Immature natural killer cell (primary cell): ENCODE measurements at regions not wholly inside any gene's neighbourhood (a gene's known extent, or its start where the extent isn't known, plus 50 kb on each side); places are given as distances from the start of the nearest gene placed in this dataset.
"Not testable (repeated sequence)": the region's sequence is repeated elsewhere in the genome, so short reads cannot be mapped to it uniquely, and the experiment has no call there.

Source experiments
- DNase-seq, 3 donors: peaks; one replicate each; pipeline ENCODE4 v3.0.0; 2022; ENCODE audit warnings: mixed read lengths in 1 of 3
- H3K27ac Mint-ChIP-seq, 6 donors: one replicate each; pipeline ENCODE4 v1.8.0; 2020; ENCODE audit warnings: mixed read lengths in 6 of 6, mild to moderate bottlenecking in 5 of 6, inconsistent platforms in 4 of 6, moderate library complexity in 3 of 6
- H3K27me3 Mint-ChIP-seq, 3 donors: one replicate each; pipeline ENCODE4 v1.8.0; 2020 to 2021; ENCODE audit warnings: low read depth in 3 of 3, mild to moderate bottlenecking in 3 of 3, mixed read lengths in 3 of 3, moderate library complexity in 3 of 3, inconsistent platforms in 1 of 3
- H3K36me3 Mint-ChIP-seq, 3 donors: one replicate each; pipeline ENCODE4 v1.8.0; 2020; ENCODE audit warnings: mixed read lengths in 3 of 3, inconsistent platforms in 2 of 3, mild to moderate bottlenecking in 2 of 3
- H3K4me1 Mint-ChIP-seq, 2 donors: one replicate each; pipeline ENCODE4 v1.8.0; 2020; ENCODE audit warnings: inconsistent platforms in 2 of 2, mild to moderate bottlenecking in 2 of 2, mixed read lengths in 2 of 2, moderate library complexity in 1 of 2
- H3K4me3 Mint-ChIP-seq, 5 donors: one replicate each; pipeline ENCODE4 v1.8.0; 2020; ENCODE audit warnings: mild to moderate bottlenecking in 5 of 5, mixed read lengths in 5 of 5, inconsistent platforms in 3 of 5, moderate library complexity in 3 of 5
- H3K9me3 Mint-ChIP-seq, 6 donors: one replicate each; pipeline ENCODE4 v1.8.0; 2020; ENCODE audit warnings: mild to moderate bottlenecking in 6 of 6, mixed read lengths in 6 of 6, inconsistent platforms in 4 of 6, moderate library complexity in 3 of 6

DNA sequence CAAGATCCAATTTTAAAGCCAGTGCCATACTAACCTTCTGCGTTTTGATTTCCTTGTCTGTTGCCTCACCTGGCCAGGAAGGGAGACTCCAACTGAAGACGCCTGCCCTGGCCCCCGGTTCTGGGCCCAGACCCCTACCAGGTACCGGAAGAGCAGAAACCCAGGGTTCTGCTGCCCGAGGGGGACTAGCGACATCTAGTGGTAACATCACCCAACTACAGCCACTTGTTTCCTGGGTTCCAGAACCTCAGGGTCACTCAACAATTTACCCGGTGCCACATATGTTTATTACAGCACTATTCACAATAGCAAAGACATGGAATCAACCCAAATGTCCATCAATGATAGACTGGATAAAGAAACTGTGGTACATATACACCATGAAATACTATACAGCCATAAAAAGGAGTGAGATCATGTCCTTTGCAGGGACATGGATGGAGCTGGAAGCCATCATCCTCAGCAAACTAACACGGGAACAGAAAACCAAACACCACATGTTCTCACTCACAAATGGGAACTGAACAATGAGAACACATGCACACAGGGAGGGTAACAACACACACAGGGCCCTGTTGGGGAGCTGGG lies 268.7 kb upstream of the IRX4 start:
- not testable (repeated sequence) for H3K27me3 Mint-ChIP-seq, H3K27ac Mint-ChIP-seq, H3K4me3 Mint-ChIP-seq, H3K36me3 Mint-ChIP-seq, H3K4me1 Mint-ChIP-seq, H3K9me3 Mint-ChIP-seq
- DNase-seq: peak in 1 of 3 donors; percentile 19

DNA sequence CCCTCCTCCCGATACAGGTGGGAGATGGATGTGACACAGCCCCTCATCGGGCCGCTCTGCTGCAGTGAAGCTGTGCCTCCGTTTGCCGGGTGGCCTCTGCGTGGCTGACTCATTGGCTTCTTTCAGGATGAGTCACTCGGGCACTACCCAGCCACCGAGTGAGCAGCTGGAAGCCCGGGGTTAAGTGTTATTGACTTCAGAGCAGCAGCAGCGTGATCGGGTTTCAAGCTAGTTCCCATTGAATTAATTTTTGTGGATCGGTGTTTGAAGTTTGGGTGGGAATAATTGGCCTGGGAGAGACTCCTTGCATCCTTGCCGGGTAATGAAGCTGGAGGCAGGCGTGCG lies 266.4 kb upstream of the IRX4 start:
- Mint-ChIP-seq H3K4me1 (no peaks in the 10 kb centered on the region), H3K36me3 (no peaks in the 10 kb centered on the region), H3K27ac (no peak overlapping the region), H3K4me3 (no peak overlapping the region), H3K9me3 (peaks cover 0 to 2% (median 0%) of the 10 kb centered on the region in 6 donors), H3K27me3 (peaks cover 0 to 6% (median 5%) of the 10 kb centered on the region in 3 donors)
- DNase-seq: no peak

DNA sequence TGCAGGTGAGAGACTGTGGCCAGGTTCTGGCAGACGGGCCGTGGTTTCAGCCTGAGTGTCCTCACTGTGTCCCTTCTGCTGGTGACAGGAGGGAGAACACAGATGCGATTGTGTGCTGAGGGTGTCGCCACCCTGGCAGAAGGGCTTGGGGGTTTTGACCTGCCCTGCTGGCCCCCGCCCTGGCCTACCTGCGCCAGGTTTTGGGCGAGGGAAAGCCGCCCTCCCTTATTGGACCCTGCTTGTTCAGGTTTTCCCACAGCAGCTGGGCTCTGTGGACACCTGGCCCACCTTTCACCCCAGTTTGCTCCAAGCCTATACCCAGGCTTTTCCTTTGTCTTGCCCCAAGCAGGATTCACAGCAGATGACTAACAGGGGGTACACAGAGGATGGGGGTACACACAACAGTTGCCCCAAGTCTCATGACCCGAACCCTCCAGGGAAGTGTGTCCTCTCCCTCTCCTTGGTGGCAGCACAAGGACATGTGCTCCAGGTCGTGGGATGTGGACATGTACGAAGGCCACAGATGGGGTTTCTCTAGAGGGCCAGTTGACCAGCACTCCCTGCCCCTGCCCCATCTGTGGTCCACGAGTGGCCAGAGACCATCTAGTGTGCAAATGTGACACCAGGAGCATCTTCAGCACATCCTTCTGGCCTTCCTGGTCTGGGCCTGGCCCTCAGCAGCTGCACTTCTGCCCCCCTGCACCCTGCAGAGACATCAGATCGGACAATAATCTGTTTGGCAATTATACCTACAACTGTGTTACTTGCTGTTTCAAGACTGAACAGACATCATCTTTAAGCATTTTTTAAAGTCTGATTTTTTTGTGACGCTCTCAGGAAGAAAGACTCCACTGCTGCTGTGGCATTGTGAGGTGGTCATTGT lies 265.8 kb upstream of the IRX4 start:
- Mint-ChIP-seq H3K4me1 (no peaks in the 10 kb centered on the region), H3K27ac (no peak overlapping the region), H3K4me3 (no peak overlapping the region), H3K27me3 (peaks cover 0 to 8% (median 4%) of the 10 kb centered on the region in 3 donors), H3K9me3 (peaks cover 0 to 2% (median 0%) of the 10 kb centered on the region in 6 donors), H3K36me3 (no peaks in the 10 kb centered on the region)
- no peak for DNase-seq

DNA sequence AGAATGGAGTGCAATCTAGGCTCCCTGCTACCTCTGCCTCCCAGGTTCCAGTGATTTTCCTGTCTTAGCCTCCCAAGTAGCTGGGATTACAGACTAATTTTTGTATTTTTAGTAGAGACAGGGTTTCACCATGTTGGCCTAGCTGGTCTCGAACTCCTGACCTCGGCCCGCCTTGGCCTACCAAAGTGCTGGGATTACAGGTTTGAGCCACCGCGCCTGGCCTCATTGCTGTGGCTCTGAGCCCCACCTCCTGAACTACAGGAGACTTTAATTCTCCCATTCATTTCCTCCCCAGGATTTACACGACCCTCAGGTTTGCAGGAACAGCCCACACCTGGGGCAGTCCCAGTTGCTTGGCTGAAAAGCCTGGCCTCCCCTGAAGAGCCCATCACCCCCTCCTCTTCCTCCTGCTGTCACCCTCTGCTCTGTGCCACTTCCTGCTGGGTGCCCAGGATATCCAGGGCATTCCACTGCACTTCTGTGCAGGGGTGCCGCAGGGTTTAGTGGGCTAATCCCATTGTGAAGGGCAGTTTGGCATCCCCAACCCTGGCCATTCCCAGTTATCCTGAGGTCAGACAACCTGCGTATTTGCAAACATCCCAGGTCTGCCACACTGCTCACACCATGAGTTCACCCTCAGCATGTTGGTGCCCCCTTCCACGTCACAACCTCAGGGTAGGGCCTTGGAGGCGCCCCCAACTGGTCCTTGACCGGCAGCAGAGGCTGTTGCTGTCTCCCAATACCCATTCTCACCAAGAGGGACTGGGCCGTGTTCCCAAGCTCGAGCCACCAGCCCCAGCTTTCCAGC lies 265.0 kb upstream of the IRX4 start:
- peaks cover 0 to 8% (median 4%) of the 10 kb centered on the region in 3 donors for H3K27me3 Mint-ChIP-seq
- H3K4me1 Mint-ChIP-seq: no peaks in the 10 kb centered on the region
- H3K9me3 Mint-ChIP-seq: peaks cover 0 to 2% (median 0%) of the 10 kb centered on the region in 6 donors
- no peaks in the 10 kb centered on the region for H3K36me3 Mint-ChIP-seq
- DNase-seq: no peak
- H3K27ac Mint-ChIP-seq: no peak overlapping the region
- no peak overlapping the region for H3K4me3 Mint-ChIP-seq

DNA sequence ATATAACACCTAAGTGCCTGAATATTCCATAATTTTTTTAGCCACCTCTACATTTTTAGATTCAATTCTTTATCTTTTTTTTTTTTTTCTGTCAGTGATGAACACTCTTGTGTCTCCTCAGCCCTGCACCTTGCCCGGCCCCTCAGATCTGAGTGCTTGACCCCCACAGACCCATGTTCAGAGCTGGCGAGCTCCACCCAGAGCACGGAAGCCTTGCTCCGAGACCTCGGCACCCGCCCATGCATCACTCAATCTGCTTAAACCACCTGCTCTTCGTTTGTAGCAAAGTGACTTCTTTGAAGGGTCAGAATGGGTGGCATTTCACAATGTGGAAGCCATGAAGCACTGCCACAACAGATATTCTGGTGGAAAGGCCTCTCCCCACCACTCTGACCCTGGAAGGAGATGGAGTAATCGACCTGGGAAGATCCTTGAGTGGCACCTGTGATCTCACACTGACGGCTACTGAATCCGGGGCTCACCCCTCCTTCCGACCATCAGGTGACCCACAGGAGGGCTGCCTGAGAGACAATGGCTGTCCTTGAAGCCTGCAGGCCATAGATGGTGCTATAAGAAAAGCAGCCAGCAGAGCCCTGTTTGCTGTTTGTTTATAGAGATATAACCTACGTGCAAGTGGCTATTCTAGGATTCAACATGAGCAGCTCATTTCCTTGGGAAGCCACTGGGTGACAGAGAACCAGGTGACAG lies 261.1 kb upstream of the IRX4 start:
- no peaks in the 10 kb centered on the region for H3K36me3 Mint-ChIP-seq
- H3K27ac Mint-ChIP-seq: no peak overlapping the region
- peaks cover 0 to 3% (median 0%) of the 10 kb centered on the region in 3 donors for H3K27me3 Mint-ChIP-seq
- DNase-seq: no peak
- no peak overlapping the region for H3K4me3 Mint-ChIP-seq
- H3K9me3 Mint-ChIP-seq: peaks cover 0 to 1% (median 0%) of the 10 kb centered on the region in 6 donors
- no peaks in the 10 kb centered on the region for H3K4me1 Mint-ChIP-seq

DNA sequence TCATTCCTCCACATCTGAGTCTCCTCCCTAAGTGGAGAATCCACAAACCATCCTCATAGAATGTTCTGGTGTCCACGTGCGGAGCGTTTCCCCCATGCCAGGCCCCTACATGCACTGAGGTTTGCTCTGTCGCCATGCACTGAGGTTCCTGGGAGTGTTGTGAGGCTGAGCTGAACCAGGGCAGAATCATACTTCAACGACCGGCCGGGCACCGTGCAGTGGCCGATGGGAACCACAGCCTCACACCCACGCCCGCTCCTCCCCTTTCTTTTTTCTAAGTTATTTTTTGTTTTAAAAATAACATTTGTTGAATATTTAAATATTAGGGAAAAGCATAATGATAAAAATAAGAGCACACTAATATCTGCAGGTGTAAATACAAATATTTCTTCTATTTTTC lies 260.4 kb upstream of the IRX4 start:
- no peak overlapping the region for H3K4me3 Mint-ChIP-seq
- H3K27ac Mint-ChIP-seq: no peak overlapping the region
- peaks cover 0 to 1% (median 0%) of the 10 kb centered on the region in 6 donors for H3K9me3 Mint-ChIP-seq
- peaks cover 0 to 7% (median under 1%) of the 10 kb centered on the region in 3 donors for H3K27me3 Mint-ChIP-seq
- H3K36me3 Mint-ChIP-seq: no peaks in the 10 kb centered on the region
- no peaks in the 10 kb centered on the region for H3K4me1 Mint-ChIP-seq
- DNase-seq: no peak

DNA sequence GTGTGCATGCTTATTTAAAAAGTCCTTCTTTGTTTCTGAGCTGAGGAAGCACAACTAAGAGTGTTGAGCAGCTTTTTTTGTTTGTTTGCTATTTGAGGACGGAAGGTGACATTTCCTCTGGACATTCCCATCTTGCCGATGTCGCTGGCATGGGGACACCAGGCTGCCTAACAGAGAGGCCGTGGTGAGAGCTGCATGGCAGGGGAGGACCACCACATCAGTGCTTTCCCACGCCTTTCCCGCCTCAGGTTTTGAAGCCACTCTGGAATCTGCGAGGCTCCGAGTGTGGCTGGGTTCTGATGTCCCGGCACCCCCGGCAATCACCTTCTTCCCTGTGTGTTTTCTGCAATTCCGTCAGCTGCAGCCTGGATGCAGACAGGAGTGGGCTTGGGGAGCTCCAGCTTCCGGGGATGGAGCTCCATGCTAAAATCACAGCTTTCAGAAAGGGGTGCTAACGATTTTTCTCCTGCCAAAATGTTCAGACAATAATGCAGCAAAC lies 259.8 kb upstream of the IRX4 start:
- Mint-ChIP-seq H3K27me3 (peaks cover 0 to 7% (median 1%) of the 10 kb centered on the region in 3 donors), H3K4me3 (no peak overlapping the region), H3K27ac (no peak overlapping the region), H3K36me3 (no peaks in the 10 kb centered on the region), H3K4me1 (no peaks in the 10 kb centered on the region), H3K9me3 (peaks cover 0 to 1% (median 0%) of the 10 kb centered on the region in 6 donors)
- DNase-seq: no peak

DNA sequence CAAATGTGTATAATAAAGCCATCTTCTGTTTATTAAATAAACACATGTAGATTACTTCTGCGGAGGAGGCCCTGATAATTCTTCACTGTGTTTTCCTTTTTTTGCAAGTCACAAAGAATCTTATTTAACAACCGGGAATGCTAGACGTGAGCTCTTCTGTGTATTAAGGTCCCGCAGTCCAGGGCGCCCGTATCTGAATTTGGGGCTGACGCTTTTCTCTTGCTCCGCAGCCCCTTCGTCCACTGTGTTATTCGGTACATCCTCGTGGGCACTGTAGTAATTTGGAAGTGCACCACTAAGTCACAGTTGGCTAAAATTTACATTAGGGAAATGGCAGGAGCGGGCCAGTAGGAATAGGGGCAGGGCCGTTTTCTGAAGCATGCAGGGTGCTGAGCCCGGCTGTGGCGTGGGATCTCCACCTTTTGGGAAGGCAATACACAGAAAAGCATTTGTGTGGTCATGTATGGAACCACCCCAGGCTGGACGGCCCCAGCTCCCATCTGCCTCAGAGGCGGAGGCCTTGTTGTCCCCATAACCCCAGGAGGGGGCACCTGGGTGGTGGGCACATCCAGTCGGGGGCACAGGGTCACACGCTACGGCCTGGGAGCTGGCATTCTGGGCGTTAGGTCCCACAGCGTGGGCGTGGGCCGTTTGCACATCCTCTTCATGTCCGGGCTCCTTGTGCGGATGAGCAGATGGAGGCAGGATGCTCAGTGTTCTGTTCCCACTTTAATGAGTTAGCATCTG lies 258.7 kb upstream of the IRX4 start:
- Mint-ChIP-seq H3K27me3 (peaks cover 0 to 7% (median 1%) of the 10 kb centered on the region in 3 donors), H3K27ac (no peak overlapping the region), H3K9me3 (peaks cover 0 to 1% (median 0%) of the 10 kb centered on the region in 6 donors), H3K4me1 (no peaks in the 10 kb centered on the region), H3K4me3 (no peak overlapping the region), H3K36me3 (no peaks in the 10 kb centered on the region)
- no peak for DNase-seq

DNA sequence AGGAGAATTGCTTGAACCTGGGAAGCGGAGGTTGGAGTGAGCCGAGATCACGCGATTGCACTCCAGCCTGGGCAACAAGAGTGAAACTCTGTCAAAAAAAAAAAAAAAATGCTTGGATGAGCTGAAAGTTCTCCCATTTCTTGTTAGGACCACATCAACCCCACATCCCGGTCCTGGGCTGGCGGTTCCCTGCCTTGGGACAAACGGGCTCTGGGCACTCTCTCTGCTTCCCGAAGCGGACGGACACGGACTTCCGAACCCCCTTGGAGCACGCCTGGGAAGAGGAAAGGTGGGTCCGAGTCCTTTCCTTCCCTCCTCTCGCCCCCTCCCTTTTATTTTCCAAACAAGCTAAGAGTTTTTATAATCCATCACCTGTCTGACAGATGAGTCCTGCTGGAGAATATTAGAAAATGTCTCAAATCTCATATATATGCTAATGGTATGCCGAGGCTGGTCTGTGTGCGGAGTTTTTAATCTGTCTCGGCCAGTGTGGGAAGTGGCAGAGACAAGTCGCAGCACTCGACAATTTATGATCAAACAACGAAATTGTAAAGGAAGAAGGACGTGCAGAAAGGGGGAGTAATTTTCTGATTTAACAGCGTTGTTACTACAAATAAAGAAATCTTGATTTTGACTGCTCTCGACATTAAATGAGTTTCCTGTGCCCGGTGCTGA lies 257.9 kb upstream of the IRX4 start:
- no peak for DNase-seq
- no peaks in the 10 kb centered on the region for H3K36me3 Mint-ChIP-seq
- H3K4me3 Mint-ChIP-seq: no peak overlapping the region
- peaks cover 0 to 1% (median 0%) of the 10 kb centered on the region in 6 donors for H3K9me3 Mint-ChIP-seq
- H3K4me1 Mint-ChIP-seq: no peaks in the 10 kb centered on the region
- no peak overlapping the region for H3K27ac Mint-ChIP-seq
- peaks cover 0 to 7% (median 1%) of the 10 kb centered on the region in 3 donors for H3K27me3 Mint-ChIP-seq

DNA sequence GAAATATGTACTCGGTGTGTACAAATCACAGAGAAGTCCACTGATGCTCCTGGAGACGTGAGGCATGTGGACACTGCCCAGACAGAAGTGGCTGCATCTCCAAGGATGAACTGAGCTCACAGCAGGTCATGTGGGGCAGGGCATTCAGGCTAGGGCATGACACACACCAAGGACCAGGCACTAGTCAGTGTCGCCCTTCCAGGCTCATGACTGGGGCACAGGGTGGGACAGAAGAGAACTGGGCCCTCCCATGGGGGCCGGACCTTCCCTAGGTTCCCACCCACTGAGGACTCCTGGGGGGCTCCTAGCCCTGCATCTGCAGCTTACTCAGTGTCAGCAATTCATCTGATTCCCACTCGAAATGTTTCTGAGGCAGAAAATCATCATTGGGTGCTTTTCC lies 256.8 kb upstream of the IRX4 start:
- Mint-ChIP-seq H3K9me3 (peaks cover 0 to 1% (median 0%) of the 10 kb centered on the region in 6 donors), H3K36me3 (no peaks in the 10 kb centered on the region), H3K27me3 (peaks cover 0 to 7% (median 1%) of the 10 kb centered on the region in 3 donors), H3K4me1 (no peaks in the 10 kb centered on the region), H3K4me3 (no peak overlapping the region), H3K27ac (no peak overlapping the region)
- DNase-seq: no peak

DNA sequence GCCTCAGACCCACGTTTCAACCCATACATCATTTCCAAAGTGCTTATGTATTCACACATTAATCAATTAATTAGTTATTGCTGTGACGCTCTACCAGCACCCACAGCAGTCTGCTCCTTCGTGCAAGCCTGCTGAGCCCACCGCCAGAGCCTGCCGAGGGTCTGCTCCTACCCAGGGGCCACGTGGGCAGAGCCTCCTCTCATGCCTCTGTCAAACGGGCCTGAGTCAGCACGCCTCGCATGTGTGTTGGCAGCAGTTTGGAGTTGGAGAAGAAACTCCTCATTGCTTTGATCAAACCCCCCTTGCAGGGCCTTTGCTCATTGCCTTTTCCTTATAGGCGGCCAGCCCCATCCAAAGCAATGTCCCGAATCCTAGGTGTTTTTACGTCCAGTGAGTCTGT lies 256.2 kb upstream of the IRX4 start:
- Mint-ChIP-seq H3K4me3 (no peak overlapping the region), H3K4me1 (no peaks in the 10 kb centered on the region), H3K27me3 (peaks cover 0 to 7% (median 1%) of the 10 kb centered on the region in 3 donors), H3K27ac (no peak overlapping the region), H3K9me3 (peaks cover 0 to 1% (median 0%) of the 10 kb centered on the region in 6 donors), H3K36me3 (no peaks in the 10 kb centered on the region)
- no peak for DNase-seq

DNA sequence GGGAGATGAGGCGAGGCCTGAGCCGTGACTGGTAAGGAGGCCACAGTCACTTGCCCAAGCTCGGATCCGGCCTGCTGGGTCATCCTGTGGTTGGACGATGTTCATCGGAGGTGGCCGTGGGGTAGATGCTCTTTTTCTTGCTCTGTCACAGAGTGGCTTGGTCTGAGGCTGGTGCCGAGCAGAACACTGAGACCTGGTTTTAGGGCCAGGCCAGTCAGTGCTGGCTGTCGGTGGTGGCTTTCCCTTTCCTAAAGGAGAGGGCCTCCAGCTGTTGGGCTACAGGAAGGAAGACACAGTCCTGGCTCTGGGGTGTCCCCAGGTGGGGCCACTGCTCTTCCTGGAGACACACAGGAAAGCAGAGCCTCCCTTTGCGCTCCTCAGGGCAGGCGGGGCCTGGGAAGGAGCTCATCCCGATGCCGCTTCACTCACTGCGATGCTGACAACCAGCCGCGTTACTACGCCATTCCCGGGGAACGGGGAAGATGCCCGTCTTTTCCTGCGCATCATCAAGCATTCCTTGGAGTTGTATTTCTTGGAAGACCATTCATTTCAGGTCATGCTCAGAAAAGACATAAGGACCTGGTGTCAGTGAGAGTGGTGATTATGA lies 254.8 kb upstream of the IRX4 start:
- no peak for DNase-seq
- H3K4me1 Mint-ChIP-seq: no peaks in the 10 kb centered on the region
- H3K27me3 Mint-ChIP-seq: peaks cover 0 to 5% (median 1%) of the 10 kb centered on the region in 3 donors

More for the DNA sequence above, 254.8 kb upstream of the IRX4 start:
- Mint-ChIP-seq H3K36me3 (no peaks in the 10 kb centered on the region), H3K27ac (no peak overlapping the region), H3K4me3 (no peak overlapping the region), H3K9me3 (peaks cover 0 to 1% (median 0%) of the 10 kb centered on the region in 6 donors)
